Left ventricle myocardium inferior (tissue), 1 donor: ENCODE measurements at regions not wholly inside any gene's neighbourhood (a gene's known extent, or its start where the extent isn't known, plus 50 kb on each side); places are given as distances from the start of the nearest gene placed in this dataset.
"Not testable (repeated sequence)": the region's sequence is repeated elsewhere in the genome, so short reads cannot be mapped to it uniquely, and the experiment has no call there.

ENCODE experiments used
- DNase-seq: peaks from one replicate; pipeline ENCODE4 v3.0.0-alpha.2; 2020
- H3K27ac ChIP-seq: fragments of 200-600 bp; replicated peaks from 2 replicates; pipeline ENCODE4 v1.8.0; 2021
- H3K27me3 ChIP-seq: fragments of 200-600 bp; 2 replicates; pipeline ENCODE4 v1.8.0; 2021; ENCODE audit warnings: low read depth
- H3K36me3 ChIP-seq: fragments of 200-600 bp; 2 replicates; pipeline ENCODE4 v1.8.0; 2021
- H3K4me1 ChIP-seq: fragments of 200-600 bp; 2 replicates; pipeline ENCODE4 v1.8.0; 2021
- H3K4me3 ChIP-seq: fragments of 200-600 bp; 2 replicates; pipeline ENCODE4 v1.8.0; 2021; ENCODE audit warnings: mild to moderate bottlenecking, moderate library complexity
- H3K9me3 ChIP-seq: fragments of 200-600 bp; replicated peaks from 2 replicates; pipeline ENCODE4 v1.8.0; 2021
- intact Hi-C: fragments of 100-400 bp; cut with micrococcal nuclease; formaldehyde crosslinking; loops from one replicate; pipeline ENCODE4 v1.11.0; 2022
- TF ChIP-seq, protein P1 (sequence below): fragments of 200-600 bp; IDR thresholded peaks from 2 replicates; pipeline ENCODE4 v1.8.0; 2021; ENCODE audit warnings: antibody characterized with exemption, mild to moderate bottlenecking, borderline replicate concordance
- donor health status: DM: no; HTN: yes; CAD: no; lungs with severe emphysema.

DNA sequence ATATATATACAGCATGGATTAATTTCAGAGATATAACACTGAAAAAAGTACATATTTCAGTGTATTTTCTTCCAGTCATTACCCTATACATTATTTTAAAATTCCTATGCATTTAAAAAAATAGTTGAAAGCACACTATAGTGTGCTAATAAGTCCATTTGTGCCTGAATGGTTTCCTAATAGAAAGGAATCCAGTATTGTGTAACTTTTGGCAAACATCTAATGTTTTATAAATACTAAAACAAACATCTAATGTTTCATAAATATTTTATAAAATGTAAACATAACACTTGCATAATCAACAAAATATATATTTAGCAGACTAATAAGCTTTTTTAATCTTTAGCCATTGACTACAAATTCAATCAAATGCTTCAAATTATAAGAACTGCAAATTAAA lies 126.6 kb upstream of the FIBIN start:
- Histone ChIP-seq H3K27ac (no peak overlapping the region), H3K9me3 (peaks cover 44% of the 10 kb centered on the region), H3K27me3 (no peaks in the 10 kb centered on the region), H3K4me3 (no peak overlapping the region), H3K36me3 (no peaks in the 10 kb centered on the region), H3K4me1 (no peaks in the 10 kb centered on the region)
- intact Hi-C loops, result no loop called here
- TF ChIP-seq, protein P1, sequence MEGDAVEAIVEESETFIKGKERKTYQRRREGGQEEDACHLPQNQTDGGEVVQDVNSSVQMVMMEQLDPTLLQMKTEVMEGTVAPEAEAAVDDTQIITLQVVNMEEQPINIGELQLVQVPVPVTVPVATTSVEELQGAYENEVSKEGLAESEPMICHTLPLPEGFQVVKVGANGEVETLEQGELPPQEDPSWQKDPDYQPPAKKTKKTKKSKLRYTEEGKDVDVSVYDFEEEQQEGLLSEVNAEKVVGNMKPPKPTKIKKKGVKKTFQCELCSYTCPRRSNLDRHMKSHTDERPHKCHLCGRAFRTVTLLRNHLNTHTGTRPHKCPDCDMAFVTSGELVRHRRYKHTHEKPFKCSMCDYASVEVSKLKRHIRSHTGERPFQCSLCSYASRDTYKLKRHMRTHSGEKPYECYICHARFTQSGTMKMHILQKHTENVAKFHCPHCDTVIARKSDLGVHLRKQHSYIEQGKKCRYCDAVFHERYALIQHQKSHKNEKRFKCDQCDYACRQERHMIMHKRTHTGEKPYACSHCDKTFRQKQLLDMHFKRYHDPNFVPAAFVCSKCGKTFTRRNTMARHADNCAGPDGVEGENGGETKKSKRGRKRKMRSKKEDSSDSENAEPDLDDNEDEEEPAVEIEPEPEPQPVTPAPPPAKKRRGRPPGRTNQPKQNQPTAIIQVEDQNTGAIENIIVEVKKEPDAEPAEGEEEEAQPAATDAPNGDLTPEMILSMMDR, result no peak
- no peak for DNase-seq

DNA sequence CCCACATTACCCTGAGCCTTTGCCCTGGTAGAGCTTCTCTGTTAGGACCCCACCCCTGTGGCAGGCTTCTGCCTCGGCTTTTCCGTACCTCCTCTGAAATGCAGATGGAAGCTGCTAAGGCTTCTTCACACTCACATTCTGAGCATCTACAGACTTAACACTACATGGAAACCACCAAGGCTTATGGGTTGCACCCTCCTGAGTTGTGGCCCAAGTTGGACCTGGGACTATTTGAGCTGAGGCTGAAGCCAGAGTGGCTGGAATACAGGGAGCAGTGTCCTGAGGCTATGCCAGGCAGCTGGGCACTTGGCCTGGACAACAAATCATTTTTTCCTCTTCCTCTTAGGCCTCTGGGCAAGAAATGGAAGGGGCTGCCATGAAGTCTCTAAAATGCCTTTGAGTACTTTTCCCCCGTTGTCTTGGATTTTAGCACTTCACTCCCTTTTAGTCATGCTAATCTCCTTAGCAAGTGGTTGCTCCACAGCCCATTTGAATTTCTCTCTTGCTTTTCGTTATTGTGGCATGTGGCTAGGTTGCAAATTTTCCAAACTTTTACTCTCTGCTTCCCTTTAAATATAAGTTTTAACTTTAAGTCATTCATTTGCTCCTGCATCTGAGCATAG lies 114.8 kb upstream of the FIBIN start:
- no peak overlapping the region for H3K27ac ChIP-seq
- intact Hi-C loops, result no loop called here
- H3K4me3 ChIP-seq, result no peak overlapping the region
- TF ChIP-seq, protein P1, result no peak
- H3K36me3 ChIP-seq, result no peaks in the 10 kb centered on the region
- peaks cover 78% of the 10 kb centered on the region for H3K9me3 ChIP-seq
- DNase-seq, result no peak
- H3K27me3 ChIP-seq, result no peaks in the 10 kb centered on the region
- H3K4me1 ChIP-seq, result no peaks in the 10 kb centered on the region

DNA sequence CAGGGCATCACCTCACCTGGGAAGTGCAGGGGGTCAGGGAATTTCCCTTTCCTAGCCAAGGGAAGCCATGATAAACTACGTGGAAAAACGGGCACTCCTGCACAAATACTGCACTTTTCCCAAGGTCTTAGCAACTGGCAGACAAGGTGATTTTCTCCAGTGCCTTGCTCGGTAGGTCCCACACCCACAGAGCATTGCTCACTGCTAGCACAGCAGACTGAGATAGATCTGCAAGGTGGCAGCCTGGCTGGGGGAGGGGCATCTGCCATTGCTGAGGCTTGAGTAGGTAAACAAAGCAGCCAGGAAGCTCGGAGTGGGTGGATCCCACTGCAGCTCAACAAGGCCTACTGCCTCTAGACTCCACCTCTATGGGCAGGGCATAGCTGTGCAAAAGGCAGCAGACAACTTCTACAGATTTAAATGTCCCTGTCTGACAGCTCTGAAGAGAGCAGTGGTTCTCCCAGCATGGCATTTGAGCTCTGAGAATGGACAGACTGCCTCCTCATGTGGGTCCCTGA lies 111.5 kb upstream of the FIBIN start:
- peaks cover 68% of the 10 kb centered on the region for H3K9me3 ChIP-seq
- DNase-seq, H3K36me3 ChIP-seq, H3K27me3 ChIP-seq, H3K4me3 ChIP-seq, H3K27ac ChIP-seq, H3K4me1 ChIP-seq, intact Hi-C loops: not testable (repeated sequence)

DNA sequence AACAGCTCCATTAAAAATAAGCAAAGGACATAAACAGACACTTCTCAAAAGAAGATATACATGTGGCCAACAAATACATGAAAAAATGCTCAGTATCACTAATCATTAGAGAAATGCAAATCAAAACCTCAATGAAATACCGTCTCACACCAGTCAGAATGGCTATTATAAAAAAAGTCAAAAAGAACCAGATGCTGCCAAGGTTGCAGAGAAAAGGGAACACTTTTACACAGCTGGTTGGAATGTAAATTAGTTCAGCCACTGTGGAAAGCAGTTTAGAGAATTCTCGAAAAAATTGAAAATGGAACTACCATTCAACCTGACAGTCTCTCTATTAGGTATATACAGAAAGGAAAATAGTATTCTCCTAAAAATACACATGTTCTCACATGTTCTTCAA lies 102.4 kb upstream of the FIBIN start:
- Histone ChIP-seq H3K27me3 (no peaks in the 10 kb centered on the region), H3K9me3 (peaks cover 31% of the 10 kb centered on the region), H3K36me3 (no peaks in the 10 kb centered on the region), H3K4me1 (no peaks in the 10 kb centered on the region), H3K27ac (no peak overlapping the region), H3K4me3 (no peak overlapping the region)
- intact Hi-C loops, result no loop called here
- DNase-seq, result no peak
- TF ChIP-seq, protein P1, result no peak

DNA sequence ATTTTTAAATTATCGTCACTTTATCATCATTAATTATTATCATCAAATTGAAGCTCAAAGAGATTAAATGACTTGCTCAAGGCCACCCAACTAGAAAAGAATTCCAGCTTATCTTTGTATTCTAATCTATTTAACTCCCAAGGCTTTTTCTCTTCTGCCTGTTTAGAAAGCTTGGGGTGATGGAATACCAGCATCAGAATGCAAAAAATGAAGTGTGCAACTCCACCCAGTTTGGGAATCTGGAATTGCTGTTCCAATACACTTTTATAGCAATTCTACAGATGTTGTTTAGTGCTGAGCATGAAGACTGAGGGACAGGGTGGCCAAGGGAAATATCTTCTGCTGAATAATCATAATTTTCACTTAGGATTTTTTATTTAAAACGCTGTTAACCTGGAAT lies 97.2 kb upstream of the FIBIN start:
- TF ChIP-seq, protein P1, result no peak
- Histone ChIP-seq H3K36me3 (no peaks in the 10 kb centered on the region), H3K27ac (no peak overlapping the region), H3K4me3 (no peak overlapping the region), H3K9me3 (peaks cover 23% of the 10 kb centered on the region), H3K4me1 (no peaks in the 10 kb centered on the region), H3K27me3 (no peaks in the 10 kb centered on the region)
- DNase-seq, result no peak
- intact Hi-C loops, result no loop called here

DNA sequence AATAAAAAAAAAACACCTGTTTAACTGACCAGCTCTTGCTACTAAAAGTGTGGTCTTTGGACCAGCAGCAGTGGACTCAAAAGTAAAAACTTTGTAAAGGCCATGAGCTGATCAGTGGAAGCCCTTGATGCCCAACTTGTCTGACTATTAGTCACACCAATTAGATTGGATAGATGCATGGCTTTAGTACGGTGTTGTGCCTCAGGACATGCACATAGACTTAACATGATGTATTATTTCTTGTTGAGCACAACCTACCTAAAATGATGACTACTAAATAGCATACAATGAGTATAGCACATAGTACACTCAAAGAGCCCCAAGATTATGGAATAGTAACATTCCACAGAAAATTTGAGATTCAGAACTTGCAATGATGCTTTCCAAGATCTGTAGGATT lies 95.1 kb upstream of the FIBIN start:
- H3K27ac ChIP-seq, result no peak overlapping the region
- no peaks in the 10 kb centered on the region for H3K36me3 ChIP-seq
- intact Hi-C loops, result no loop called here
- peaks cover 21% of the 10 kb centered on the region for H3K9me3 ChIP-seq
- H3K4me1 ChIP-seq, result no peaks in the 10 kb centered on the region
- H3K4me3 ChIP-seq, result no peak overlapping the region
- H3K27me3 ChIP-seq, result no peaks in the 10 kb centered on the region
- no peak for DNase-seq
- TF ChIP-seq, protein P1, result no peak
